Activated naive CD4-positive, alpha-beta T cell treated with anti-CD3 and anti-CD28 coated beads for 36 hours (primary cell): ENCODE measurements at regions not wholly inside any gene's neighbourhood (a gene's known extent, or its start where the extent isn't known, plus 50 kb on each side); places are given as distances from the start of the nearest gene placed in this dataset.
"Not testable (repeated sequence)": the region's sequence is repeated elsewhere in the genome, so short reads cannot be mapped to it uniquely, and the experiment has no call there.

Experiments
- CTCF ChIA-PET: fragments of 350-600 bp; sonication (Branson Sonifier 250); formaldehyde crosslinking; loops from one replicate; lab custom pipeline; 2021; ENCODE audit warnings: antibody characterized with exemption; lab: Charles Lee
- DNase-seq: peaks from one replicate; pipeline ENCODE4 v3.0.0-alpha.2; 2020
- H3K27ac Mint-ChIP-seq: one replicate; pipeline ENCODE4 v1.8.0; 2021; ENCODE audit warnings: mild to moderate bottlenecking, mixed read lengths
- H3K27me3 Mint-ChIP-seq: one replicate; pipeline ENCODE4 v1.8.0; 2021; ENCODE audit warnings: low read depth, mixed read lengths
- H3K36me3 Mint-ChIP-seq: one replicate; pipeline ENCODE4 v1.8.0; 2021; ENCODE audit warnings: low read depth, mixed read lengths
- H3K4me1 Mint-ChIP-seq: one replicate; pipeline ENCODE4 v1.8.0; 2021; ENCODE audit warnings: low read depth, mixed read lengths
- H3K4me3 Mint-ChIP-seq: one replicate; pipeline ENCODE4 v1.8.0; 2021; ENCODE audit warnings: mild to moderate bottlenecking, moderate library complexity, mixed read lengths
- H3K9me3 Mint-ChIP-seq: one replicate; pipeline ENCODE4 v1.8.0; 2021; ENCODE audit warnings: mixed read lengths
- intact Hi-C: fragments of 100-400 bp; cut with micrococcal nuclease; formaldehyde crosslinking; loops from one replicate; pipeline ENCODE4 v1.15.1; 2023

DNA sequence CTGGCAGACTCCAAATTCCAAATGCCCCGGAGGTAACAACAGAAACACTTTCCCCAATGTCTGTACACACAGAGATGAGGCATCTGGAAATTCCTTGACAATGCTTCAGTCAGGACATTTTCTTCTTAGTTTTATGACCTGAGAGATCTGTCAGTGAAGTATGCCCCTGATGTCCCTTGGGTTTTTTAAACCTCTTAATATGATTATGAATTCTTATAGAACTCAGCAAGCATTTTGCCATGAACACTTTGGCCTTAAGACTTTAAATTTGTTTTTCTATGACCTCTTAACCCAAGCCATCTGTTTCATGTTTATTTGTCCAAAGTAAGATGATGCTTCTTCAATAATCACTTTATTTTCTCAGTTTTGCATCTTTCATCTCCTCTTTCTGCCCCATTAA, 1206.2 kb downstream of the GATA3 start:
- Mint-ChIP-seq H3K4me1 (no peaks in the 10 kb centered on the region), H3K4me3 (no peak overlapping the region), H3K27me3 (peaks cover 31% of the 10 kb centered on the region), H3K27ac (no peak overlapping the region), H3K36me3 (no peaks in the 10 kb centered on the region), H3K9me3 (no peaks in the 10 kb centered on the region)
- intact Hi-C loops = no loop called here
- CTCF ChIA-PET = no interaction called here
- no peak for DNase-seq

DNA sequence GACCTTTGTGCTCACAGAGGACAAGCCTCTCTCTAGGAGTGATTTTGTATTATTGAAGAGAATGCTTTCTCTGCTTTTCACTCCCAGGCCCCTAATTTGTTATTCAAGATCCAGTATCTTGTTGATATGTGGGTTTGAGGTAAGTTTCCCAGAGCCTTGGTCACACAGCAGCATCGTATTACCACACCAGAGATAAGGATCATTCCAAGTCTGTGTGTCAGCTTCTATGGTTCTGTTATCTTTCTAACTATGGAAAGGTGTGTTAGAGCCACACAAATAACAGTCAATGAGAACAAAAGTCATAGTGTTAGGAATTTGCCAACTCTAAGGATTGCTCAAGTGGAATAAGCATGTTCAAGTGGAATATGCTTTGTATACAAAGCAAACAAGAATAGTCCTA, 1208.3 kb downstream of the GATA3 start:
- no peaks in the 10 kb centered on the region for H3K9me3 Mint-ChIP-seq
- CTCF ChIA-PET = no interaction called here
- H3K36me3 Mint-ChIP-seq = no peaks in the 10 kb centered on the region
- H3K4me3 Mint-ChIP-seq = no peak overlapping the region
- no peak for DNase-seq
- no peak overlapping the region for H3K27ac Mint-ChIP-seq
- intact Hi-C loops = no loop called here
- H3K27me3 Mint-ChIP-seq = peaks cover 27% of the 10 kb centered on the region
- no peaks in the 10 kb centered on the region for H3K4me1 Mint-ChIP-seq

DNA sequence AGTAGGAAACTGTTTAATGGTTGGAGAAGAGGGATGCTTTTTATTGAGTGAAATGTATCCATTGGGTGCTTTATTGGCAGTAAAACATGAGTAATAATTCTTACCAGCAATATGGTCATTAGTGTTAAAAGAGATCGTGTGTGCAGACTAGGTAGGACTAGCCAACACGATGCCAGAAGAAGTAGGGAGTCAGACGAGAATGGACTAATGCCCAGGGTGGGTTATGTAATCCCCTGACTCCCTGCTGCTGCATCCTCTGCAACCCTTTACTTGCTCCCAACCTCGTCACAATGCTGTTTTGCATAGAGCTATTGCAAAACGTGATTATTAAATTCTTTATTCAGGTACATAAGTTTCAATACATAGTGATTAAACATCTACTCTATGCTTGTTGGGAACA, 1213.7 kb downstream of the GATA3 start:
- Mint-ChIP-seq H3K27ac (no peak overlapping the region), H3K36me3 (no peaks in the 10 kb centered on the region), H3K4me1 (no peaks in the 10 kb centered on the region), H3K9me3 (no peaks in the 10 kb centered on the region), H3K27me3 (peaks cover 30% of the 10 kb centered on the region), H3K4me3 (no peak overlapping the region)
- intact Hi-C loops = no loop called here
- CTCF ChIA-PET = no interaction called here
- no peak for DNase-seq

DNA sequence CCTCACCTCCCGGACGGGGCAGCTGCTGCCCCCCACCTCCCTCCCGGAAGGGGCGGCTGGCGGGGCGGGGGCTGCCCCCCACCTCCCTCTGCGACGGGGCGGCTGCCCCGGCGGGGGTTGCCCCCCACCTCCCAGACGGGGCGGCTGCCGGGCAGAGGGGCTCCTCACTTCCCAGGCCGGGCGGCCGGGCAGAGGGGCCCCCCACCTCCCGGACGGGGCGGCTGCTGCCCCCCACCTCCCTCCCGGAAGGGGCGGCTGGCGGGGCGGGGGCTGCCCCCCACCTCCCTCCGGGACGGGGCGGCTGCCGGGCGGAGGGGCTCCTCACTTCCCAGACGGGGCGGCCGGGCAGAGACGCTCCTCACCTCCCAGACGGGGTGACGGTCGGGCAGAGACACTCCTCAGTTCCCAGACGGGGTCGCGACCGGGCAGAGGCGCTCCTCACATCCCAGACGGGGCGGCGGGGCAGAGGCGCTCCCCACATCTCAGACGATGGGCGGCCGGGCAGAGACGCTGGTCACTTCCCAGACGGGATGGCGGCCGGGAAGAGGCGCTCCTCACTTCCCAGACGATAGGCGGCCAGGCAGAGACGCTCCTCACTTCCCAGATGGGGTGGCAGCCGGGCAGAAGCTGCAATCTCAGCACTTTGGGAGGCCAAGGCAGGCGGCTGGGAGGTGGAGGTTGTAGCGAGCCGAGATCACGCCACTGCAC, 1218.8 kb downstream of the GATA3 start:
- H3K9me3 Mint-ChIP-seq, DNase-seq, H3K4me1 Mint-ChIP-seq, intact Hi-C loops, CTCF ChIA-PET, H3K4me3 Mint-ChIP-seq, H3K27ac Mint-ChIP-seq, H3K36me3 Mint-ChIP-seq: not testable (repeated sequence)
- H3K27me3 Mint-ChIP-seq = peaks cover 27% of the 10 kb centered on the region

DNA sequence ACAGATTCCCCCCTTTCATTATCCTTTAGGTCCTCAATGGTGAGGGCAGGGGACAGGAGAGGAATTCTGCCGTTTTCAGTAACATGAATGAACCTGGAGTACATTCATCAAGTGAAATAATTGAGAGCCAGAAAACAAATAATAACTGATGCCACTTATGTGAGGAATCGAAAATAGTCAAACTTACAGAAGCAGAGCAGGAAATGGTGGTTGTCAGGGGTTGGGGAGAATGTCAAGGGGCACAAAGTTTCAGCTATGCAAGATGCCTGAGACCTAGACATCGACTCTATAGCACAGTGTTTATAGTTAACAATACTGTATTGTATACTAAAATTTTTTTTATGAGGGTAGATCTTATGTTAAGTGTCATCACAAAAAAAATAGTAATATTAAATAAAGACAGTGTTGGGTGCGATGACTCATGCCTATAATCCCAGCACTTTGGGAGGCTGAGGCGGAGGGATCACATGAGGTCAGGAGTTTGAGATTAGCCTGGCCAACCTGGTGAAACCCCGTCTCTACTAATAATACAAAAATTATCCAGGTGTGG, 1219.8 kb downstream of the GATA3 start:
- intact Hi-C loops = no loop called here
- H3K4me1 Mint-ChIP-seq = no peaks in the 10 kb centered on the region
- no peak for DNase-seq
- peaks cover 20% of the 10 kb centered on the region for H3K27me3 Mint-ChIP-seq
- H3K27ac Mint-ChIP-seq = no peak overlapping the region
- CTCF ChIA-PET = interaction anchor here (1.2 kb wide), 1 partner anchor 1397 kb away, joined by 4 read pairs; no protein-coding TSS in a partner anchor
- no peak overlapping the region for H3K4me3 Mint-ChIP-seq
- no peaks in the 10 kb centered on the region for H3K36me3 Mint-ChIP-seq
- H3K9me3 Mint-ChIP-seq = no peaks in the 10 kb centered on the region

DNA sequence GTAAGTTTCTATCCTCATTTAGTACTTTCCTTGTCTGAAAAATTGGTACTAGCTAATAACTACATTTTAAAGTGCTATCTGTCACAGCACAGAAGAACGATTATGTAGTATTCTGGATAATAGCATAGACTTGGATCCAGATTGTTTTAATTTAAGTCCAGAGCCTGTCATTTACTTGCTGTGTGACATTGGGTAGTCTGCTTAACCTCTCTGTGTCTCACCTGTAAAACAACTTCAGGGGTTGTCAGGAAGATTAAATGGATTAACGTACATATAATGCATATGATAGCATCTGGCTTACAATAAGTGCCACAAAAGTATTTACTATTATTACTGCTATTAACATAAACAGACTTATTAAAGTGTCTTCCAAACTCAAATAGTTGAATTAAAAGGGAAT, 1221.4 kb downstream of the GATA3 start:
- intact Hi-C loops = no loop called here
- H3K27me3 Mint-ChIP-seq = peaks cover 16% of the 10 kb centered on the region
- CTCF ChIA-PET = no interaction called here
- no peak for DNase-seq
- H3K4me1 Mint-ChIP-seq = peaks cover 2% of the 10 kb centered on the region
- H3K36me3 Mint-ChIP-seq = no peaks in the 10 kb centered on the region
- H3K9me3 Mint-ChIP-seq = no peaks in the 10 kb centered on the region
- no peak overlapping the region for H3K4me3 Mint-ChIP-seq
- H3K27ac Mint-ChIP-seq = no peak overlapping the region

DNA sequence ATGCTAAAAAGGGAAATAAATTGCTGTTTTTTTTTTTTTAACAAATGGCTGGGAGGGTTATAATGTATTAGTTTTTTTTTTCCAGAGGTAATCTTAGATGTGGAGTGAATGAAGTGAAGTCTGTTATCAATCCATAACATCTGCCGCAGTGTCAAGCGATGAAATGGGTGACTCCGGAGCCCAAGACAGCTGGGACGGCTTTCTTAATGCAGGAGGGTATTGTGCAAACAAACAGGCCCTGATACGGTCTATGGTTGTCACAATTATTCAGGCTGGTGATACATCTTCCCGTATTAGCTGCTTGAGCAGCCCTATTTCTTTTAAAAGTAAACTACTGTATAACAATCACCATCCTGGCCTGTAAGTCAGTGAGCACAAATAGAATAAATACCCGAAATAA, 1231.2 kb downstream of the GATA3 start:
- Mint-ChIP-seq H3K9me3 (no peaks in the 10 kb centered on the region), H3K4me3 (no peak overlapping the region), H3K4me1 (peaks cover 4% of the 10 kb centered on the region), H3K27ac (no peak overlapping the region), H3K27me3 (peaks cover 6% of the 10 kb centered on the region), H3K36me3 (no peaks in the 10 kb centered on the region)
- CTCF ChIA-PET = no interaction called here
- intact Hi-C loops = no loop called here
- no peak for DNase-seq

DNA sequence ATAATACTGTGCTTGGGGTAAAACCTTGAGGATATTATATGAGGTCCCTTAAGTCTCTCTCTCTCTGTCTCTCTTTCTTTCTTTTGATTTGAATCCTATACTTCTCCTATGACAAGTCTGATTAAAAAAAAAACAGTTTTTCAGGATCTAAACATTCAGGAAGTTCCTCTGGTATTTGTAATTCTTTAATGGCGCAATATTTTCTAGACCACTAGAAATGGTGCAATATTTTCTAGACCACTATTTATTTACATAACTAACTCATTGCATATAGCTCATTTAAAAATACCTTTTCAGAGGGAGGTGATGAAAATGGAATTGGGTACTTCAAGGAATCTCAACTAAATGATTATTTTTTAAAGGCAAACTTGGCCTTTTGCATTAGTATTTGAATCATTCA, 1235.3 kb downstream of the GATA3 start:
- intact Hi-C loops = loop anchor here (10.0 kb wide), 1 partner anchor 295 kb away; no protein-coding TSS in a partner anchor
- peaks cover 10% of the 10 kb centered on the region for H3K27me3 Mint-ChIP-seq

DNA sequence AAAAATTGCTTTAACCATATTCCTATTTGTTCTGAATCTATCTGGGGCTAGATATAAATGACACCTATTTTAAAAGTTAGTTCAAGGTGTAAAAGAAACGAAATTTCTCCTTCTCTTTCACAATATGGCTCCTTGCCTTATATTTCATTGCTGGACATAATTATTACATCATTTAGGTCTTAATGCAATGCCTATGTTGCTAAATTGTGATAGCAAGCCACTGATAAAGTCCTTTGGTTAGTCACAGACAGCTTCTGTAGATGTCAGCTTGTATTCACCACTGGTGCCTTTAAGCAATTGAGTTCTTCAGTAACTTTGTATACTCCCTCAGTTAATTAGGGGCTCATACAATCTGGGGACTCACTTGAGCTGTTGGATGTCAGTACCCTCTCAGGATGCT, 1236.6 kb downstream of the GATA3 start:
- Mint-ChIP-seq H3K4me1 (peaks cover 17% of the 10 kb centered on the region), H3K4me3 (no peak overlapping the region), H3K27me3 (peaks cover 10% of the 10 kb centered on the region), H3K27ac (no peak overlapping the region), H3K9me3 (no peaks in the 10 kb centered on the region), H3K36me3 (no peaks in the 10 kb centered on the region)
- intact Hi-C loops = loop anchor here (10.0 kb wide), 1 partner anchor 296 kb away; no protein-coding TSS in a partner anchor
- CTCF ChIA-PET = no interaction called here
- DNase-seq = no peak

More for the DNA sequence above, 1235.3 kb downstream of the GATA3 start:
- no peaks in the 10 kb centered on the region for H3K9me3 Mint-ChIP-seq
- CTCF ChIA-PET = no interaction called here
- peaks cover 10% of the 10 kb centered on the region for H3K4me1 Mint-ChIP-seq
- no peak for DNase-seq
- no peak overlapping the region for H3K27ac Mint-ChIP-seq
- no peak overlapping the region for H3K4me3 Mint-ChIP-seq
- H3K36me3 Mint-ChIP-seq = no peaks in the 10 kb centered on the region

DNA sequence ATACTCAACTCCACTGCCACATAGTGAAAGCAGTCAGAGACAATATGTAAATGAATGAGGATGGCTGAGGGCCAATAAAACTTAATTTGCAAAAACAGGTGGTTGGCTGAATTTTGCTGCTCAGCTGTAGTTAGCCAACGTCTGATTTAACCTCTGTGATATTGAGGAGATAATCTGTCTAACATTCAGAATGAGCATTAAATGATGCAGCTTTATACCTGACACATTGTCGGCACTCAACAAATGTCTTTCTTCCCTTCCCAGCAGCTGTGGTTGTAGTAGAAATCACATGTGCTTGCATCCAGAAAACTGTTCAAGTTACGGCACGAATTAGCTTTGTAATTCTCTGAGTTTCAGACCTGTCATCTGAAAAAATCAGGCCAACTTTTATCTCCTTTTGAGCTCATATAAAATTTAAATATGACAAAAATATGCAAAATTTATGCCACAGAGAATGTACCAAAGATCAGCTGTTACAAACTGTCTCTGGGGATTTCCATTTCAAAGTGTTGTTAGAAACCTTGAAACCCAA, 1239.7 kb downstream of the GATA3 start:
- Mint-ChIP-seq H3K36me3 (no peaks in the 10 kb centered on the region), H3K27ac (no peak overlapping the region), H3K9me3 (no peaks in the 10 kb centered on the region), H3K4me1 (peaks cover 17% of the 10 kb centered on the region), H3K27me3 (peaks cover 10% of the 10 kb centered on the region), H3K4me3 (no peak overlapping the region)
- CTCF ChIA-PET = no interaction called here
- DNase-seq = peak; percentile 22
- intact Hi-C loops = loop anchor here (1.0 to 10.0 kb wide), 3 partner anchors 203 to 1239 kb away; partner anchors contain the start of gene GATA3

DNA sequence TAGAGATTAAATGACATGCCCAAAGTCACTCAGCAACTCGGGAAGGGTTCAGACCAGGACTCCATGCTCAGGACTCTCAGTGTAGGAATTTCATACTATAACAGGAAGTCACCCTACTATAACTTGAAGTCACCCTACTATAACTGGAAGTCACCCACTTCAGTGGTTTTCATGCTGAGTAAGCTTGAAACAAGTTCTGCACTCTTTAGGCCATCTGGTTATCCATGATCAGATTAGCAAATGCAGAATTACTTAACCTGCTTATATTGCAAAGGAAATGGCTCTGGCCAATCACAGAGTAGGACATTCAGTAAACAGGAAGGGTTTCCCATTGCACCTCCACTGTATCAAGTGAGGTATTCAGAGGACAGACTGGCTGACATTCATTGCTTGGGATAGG, 1240.4 kb downstream of the GATA3 start:
- CTCF ChIA-PET = interaction anchor here (0.8 kb wide), 1 partner anchor 867 kb away, joined by 3 read pairs; no protein-coding TSS in a partner anchor
- H3K4me3 Mint-ChIP-seq = no peak overlapping the region
- no peaks in the 10 kb centered on the region for H3K9me3 Mint-ChIP-seq
- peaks cover 17% of the 10 kb centered on the region for H3K4me1 Mint-ChIP-seq
- DNase-seq = peak; percentile 17
- no peaks in the 10 kb centered on the region for H3K36me3 Mint-ChIP-seq
- no peak overlapping the region for H3K27ac Mint-ChIP-seq
- peaks cover 8% of the 10 kb centered on the region for H3K27me3 Mint-ChIP-seq
- intact Hi-C loops = loop anchor here (1.0 to 10.0 kb wide), 4 partner anchors 204 to 1240 kb away; partner anchors contain the start of gene GATA3

DNA sequence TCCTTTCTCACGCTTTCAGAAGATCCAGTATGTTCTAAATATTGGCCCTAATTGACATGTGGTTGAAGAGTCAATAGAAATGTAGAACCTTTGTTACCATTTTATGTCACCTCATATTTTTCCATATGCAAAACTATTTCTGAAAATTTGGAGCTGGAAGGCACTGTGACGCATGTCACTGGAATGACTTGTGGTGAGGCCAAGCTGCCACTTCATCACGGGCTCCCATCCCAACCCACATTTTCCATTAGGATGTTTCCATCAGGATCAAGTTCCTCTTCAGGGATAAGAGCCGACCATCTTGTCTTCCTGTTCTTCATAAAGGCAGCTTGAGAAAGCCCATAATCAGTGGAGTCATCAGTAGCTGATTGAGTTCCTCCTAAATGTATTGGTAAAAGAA, 1241.7 kb downstream of the GATA3 start:
- Mint-ChIP-seq H3K36me3 (no peaks in the 10 kb centered on the region), H3K4me1 (peaks cover 17% of the 10 kb centered on the region), H3K4me3 (no peak overlapping the region), H3K9me3 (no peaks in the 10 kb centered on the region), H3K27me3 (peaks cover 2% of the 10 kb centered on the region), H3K27ac (no peak overlapping the region)
- CTCF ChIA-PET = no interaction called here
- intact Hi-C loops = loop anchor here (5.0 to 10.0 kb wide), 2 partner anchors 301 to 1159 kb away; no protein-coding TSS in a partner anchor
- no peak for DNase-seq
